Muscle layer of duodenum (tissue), 2 donors: ENCODE measurements at regions not wholly inside any gene's neighbourhood (a gene's known extent, or its start where the extent isn't known, plus 50 kb on each side); places are given as distances from the start of the nearest gene placed in this dataset.
"Not testable (repeated sequence)": the region's sequence is repeated elsewhere in the genome, so short reads cannot be mapped to it uniquely, and the experiment has no call there.

Source experiments
- H3K27ac ChIP-seq: one replicate; pipeline ENCODE4 v1.7.0; 2013; ENCODE audit warnings: mild to moderate bottlenecking, low read length
- H3K27me3 ChIP-seq: one replicate; pipeline ENCODE4 v1.7.0; 2013; ENCODE audit warnings: low read depth, mild to moderate bottlenecking, control low read depth, low read length
- H3K36me3 ChIP-seq, 2 donors: one replicate each; pipeline ENCODE4 v1.7.0; 2013; ENCODE audit warnings: low read length in 2 of 2, control low read depth in 1 of 2, mild to moderate bottlenecking in 1 of 2; ENCODE audit not compliant: insufficient read depth in 2 of 2, control insufficient read depth in 1 of 2
- H3K4me1 ChIP-seq, 2 donors: one replicate each; pipeline ENCODE4 v1.7.0; 2013; ENCODE audit warnings: low read length in 2 of 2, mild to moderate bottlenecking in 2 of 2, control low read depth in 1 of 2, moderate library complexity in 1 of 2; ENCODE audit not compliant: insufficient read depth in 2 of 2, control insufficient read depth in 1 of 2
- H3K4me3 ChIP-seq, 2 donors: one replicate each; pipeline ENCODE4 v1.7.0; 2013; ENCODE audit warnings: low read length in 2 of 2, low read depth in 1 of 2, mild to moderate bottlenecking in 1 of 2
- H3K9me3 ChIP-seq, 2 donors: one replicate each; pipeline ENCODE4 v1.7.0; 2013; ENCODE audit warnings: low read length in 2 of 2, control low read depth in 1 of 2, mild to moderate bottlenecking in 1 of 2; ENCODE audit not compliant: control insufficient read depth in 1 of 2
- donor health status: healthy.

DNA sequence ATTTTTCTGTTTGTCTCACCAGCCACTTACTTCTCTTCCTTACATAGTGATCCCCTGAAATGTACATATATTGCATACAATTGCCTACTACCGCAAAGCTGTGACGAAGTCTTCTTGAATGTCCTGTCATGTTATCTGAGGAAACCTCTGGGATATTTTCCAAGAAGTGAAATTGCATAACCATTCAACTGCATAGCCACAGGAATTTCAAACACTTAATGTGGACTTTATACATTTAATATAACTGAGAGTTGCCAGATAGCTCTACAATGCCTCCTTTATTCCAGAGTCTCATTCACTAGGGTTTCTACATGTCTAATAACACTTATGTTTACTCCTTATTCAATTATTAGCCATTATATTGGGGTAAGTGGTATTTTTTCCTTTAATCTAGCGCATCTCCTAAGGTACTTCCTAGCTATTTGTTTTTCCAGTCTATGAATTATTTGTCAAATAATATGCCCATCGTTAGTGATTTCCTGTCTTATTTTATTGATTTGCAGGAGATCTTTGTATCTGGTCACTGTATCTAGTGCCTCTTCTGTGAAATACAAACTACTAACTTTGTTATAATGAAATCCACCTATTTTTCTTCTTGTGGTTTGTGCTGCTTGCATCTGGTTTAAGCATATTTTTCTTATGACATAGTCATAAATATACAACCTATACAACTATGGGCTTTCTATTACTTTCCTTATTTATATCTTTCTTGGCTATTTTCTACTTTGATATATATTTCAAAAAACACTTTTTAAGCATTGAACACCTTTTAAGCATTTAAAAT, 69.2 kb upstream of the GRID2 start:
- no peak overlapping the region for H3K27ac ChIP-seq
- no peaks in the 10 kb centered on the region for H3K36me3 ChIP-seq
- H3K27me3 ChIP-seq = no peaks in the 10 kb centered on the region
- H3K4me3 ChIP-seq = no peak overlapping the region
- H3K4me1 ChIP-seq = no peaks in the 10 kb centered on the region
- peaks cover 3 to 4% of the 10 kb centered on the region in 2 donors for H3K9me3 ChIP-seq

DNA sequence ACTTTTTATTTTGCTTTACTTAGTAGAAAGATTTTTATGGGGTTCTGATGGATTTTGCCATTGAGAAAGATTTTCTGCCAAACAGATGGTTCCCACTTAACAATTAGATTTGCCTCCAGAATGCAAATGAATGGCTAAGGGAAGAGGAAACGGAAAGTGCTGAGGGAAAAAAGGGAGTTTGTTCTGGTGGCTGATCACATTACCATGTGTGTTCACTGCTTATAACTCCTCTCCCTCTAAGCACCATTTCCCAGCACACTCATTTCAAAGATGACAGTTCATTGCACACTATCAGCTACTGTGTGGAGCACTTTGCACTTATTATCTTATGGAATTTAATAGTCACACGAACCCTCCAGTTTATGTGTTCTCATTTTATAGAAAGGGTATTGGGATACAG, 68.0 kb upstream of the GRID2 start:
- Histone ChIP-seq H3K27ac (no peak overlapping the region), H3K36me3 (no peaks in the 10 kb centered on the region), H3K4me1 (no peaks in the 10 kb centered on the region), H3K9me3 (peaks cover 7 to 8% of the 10 kb centered on the region in 2 donors), H3K4me3 (no peak overlapping the region), H3K27me3 (no peaks in the 10 kb centered on the region)

DNA sequence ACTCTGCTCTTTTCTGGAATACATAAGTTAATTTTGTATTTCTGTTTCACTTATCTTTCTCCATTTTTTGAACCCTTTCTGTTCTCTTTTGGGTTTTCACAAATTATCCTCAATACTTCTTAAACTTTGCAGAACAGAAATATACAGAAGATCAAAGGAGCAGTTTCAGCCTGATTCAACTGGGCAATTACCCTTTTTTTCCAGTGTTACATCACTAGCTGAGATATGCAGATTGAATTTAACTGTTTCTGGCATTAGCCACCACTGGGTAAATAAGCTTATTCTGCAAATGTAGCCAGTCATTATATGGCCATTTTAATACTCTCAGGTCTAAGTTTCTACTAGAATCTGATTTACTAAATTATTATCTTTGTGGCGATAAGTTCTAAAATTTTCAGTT, 66.9 kb upstream of the GRID2 start:
- H3K27me3 ChIP-seq = no peaks in the 10 kb centered on the region
- H3K27ac ChIP-seq = no peak overlapping the region
- H3K9me3 ChIP-seq = peaks cover 7 to 8% of the 10 kb centered on the region in 2 donors
- no peaks in the 10 kb centered on the region for H3K36me3 ChIP-seq
- H3K4me1 ChIP-seq = no peaks in the 10 kb centered on the region
- no peak overlapping the region for H3K4me3 ChIP-seq

DNA sequence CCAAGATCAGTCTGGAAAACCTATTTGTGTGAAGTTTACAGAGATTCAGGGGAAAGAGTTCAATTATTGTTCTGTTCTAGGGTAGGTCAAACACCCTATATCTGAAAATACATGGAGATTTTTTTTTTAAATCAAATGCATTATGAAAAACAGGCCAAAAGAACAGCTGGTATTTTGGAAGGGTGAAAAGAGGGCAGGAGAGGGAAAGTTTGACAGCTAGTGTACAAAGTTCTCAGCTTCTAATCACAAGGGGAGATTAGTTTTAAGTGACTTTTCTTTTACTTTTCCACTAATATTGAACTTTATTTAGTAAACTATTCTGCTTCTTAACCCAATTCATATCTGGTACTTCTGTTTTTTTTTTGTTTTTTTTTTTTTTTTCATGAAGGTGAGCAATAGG, 66.2 kb upstream of the GRID2 start:
- Histone ChIP-seq H3K27ac (no peak overlapping the region), H3K36me3 (no peaks in the 10 kb centered on the region), H3K9me3 (peaks cover 7 to 8% of the 10 kb centered on the region in 2 donors), H3K4me1 (no peaks in the 10 kb centered on the region), H3K27me3 (no peaks in the 10 kb centered on the region), H3K4me3 (no peak overlapping the region)

DNA sequence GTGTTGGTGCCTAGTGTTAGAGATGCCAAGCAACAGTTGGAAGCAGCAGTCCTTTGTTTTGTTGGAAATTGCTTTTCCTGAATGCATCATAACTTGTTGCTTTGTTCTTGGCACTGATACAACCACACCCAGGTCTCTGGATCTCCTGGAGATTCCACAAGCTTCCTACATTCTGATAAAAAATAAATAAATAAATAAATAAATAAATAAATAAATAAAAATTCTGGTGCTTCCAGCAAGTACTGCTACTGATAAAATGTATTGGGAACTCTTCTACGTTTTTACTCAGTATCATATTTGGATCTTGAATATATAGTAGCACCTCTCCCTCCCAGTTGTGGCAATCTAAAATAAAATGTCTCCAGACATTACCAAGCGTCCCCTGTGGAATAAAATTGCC, 62.7 kb upstream of the GRID2 start:
- H3K27me3 ChIP-seq = no peaks in the 10 kb centered on the region
- peaks cover 7 to 8% of the 10 kb centered on the region in 2 donors for H3K9me3 ChIP-seq
- no peak overlapping the region for H3K4me3 ChIP-seq
- H3K27ac ChIP-seq = no peak overlapping the region
- H3K36me3 ChIP-seq = no peaks in the 10 kb centered on the region
- no peaks in the 10 kb centered on the region for H3K4me1 ChIP-seq

DNA sequence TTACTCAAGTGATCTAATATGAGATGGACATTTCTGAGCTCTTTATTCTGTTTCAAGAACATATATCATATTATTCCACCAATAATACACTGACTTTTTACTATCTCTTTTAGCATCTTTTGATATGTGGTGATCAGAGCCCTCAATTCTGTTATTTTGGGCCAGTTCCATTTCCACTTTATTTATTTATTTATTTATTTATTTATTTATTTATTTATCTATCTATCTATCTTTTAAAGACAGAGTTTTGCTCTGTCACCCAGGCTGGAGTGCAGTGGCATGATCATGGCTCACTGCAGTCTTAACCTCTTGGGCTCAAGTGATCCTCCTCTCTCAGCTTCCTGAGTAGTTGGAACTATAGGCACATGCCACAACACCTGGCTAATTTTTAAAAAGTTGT, 57.4 kb upstream of the GRID2 start:
- Histone ChIP-seq H3K4me3 (no peak overlapping the region), H3K9me3 (no peaks in the 10 kb centered on the region), H3K36me3 (no peaks in the 10 kb centered on the region), H3K4me1 (no peaks in the 10 kb centered on the region), H3K27ac (no peak overlapping the region), H3K27me3 (no peaks in the 10 kb centered on the region)

GRCh38 chr4:92249541-92249940, 54.2 kb upstream of the GRID2 start:
- no peak overlapping the region for H3K4me3 ChIP-seq
- no peaks in the 10 kb centered on the region for H3K4me1 ChIP-seq
- H3K9me3 ChIP-seq = peaks cover 0 to 8% of the 10 kb centered on the region in 2 donors
- no peaks in the 10 kb centered on the region for H3K27me3 ChIP-seq
- H3K36me3 ChIP-seq = no peaks in the 10 kb centered on the region
- H3K27ac ChIP-seq = no peak overlapping the region

DNA sequence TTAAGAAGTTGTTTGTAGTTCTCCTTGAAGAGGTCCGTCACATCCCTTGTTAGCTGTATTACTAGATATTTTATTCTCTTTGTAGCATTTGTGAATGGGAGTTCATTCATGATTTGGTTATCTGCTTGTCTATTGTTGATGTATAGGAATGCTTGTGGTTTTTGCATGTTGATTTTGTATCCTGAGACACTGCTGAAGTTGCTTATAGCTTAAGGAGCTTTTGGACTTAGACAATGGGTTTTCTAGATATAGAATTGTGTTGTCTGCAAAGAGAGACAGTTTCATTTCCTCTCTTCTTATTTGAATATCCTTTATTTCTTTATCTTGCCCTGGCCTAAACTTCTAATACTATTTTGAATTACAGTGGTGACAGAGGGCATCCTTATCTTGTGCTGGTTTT, 52.1 kb upstream of the GRID2 start:
- Histone ChIP-seq H3K9me3 (peaks cover 0 to 19% of the 10 kb centered on the region in 2 donors), H3K36me3 (no peaks in the 10 kb centered on the region)

GRCh38 chr4:92252358-92252757, 51.4 kb upstream of the GRID2 start:
- not testable (repeated sequence) for H3K36me3 ChIP-seq, H3K27me3 ChIP-seq, H3K27ac ChIP-seq, H3K4me3 ChIP-seq, H3K4me1 ChIP-seq
- peaks cover 0 to 19% of the 10 kb centered on the region in 2 donors for H3K9me3 ChIP-seq

More for the DNA sequence above, 52.1 kb upstream of the GRID2 start:
- Histone ChIP-seq H3K27me3 (no peaks in the 10 kb centered on the region), H3K27ac (no peak overlapping the region), H3K4me1 (no peaks in the 10 kb centered on the region), H3K4me3 (no peak overlapping the region)

GRCh38 chr4:92252846-92253245, 50.9 kb upstream of the GRID2 start:
- Histone ChIP-seq H3K9me3 (peaks cover 0 to 19% of the 10 kb centered on the region in 2 donors), H3K27me3 (no peaks in the 10 kb centered on the region), H3K27ac (no peak overlapping the region), H3K36me3 (no peaks in the 10 kb centered on the region), H3K4me3 (no peak overlapping the region), H3K4me1 (no peaks in the 10 kb centered on the region)

DNA sequence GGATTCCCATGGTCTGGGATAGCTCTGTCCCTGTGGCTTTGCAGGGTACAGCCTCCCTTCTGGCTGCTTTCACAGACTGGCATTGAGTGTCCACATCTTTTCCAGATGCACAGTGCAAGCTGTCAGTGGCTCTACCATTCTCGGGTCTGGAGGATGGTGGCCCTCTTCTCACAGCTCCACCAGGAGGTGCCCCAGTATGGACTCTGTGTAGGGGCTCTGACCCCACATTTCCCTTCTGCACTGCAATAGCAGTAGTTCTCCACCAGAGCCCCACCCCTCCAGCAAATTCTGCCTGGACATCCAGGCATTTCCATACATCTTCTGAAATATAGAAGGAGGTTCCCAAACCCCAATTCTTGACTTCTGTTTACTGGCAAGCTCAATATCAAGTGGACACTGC, 50.2 kb upstream of the GRID2 start:
- peaks cover 0 to 19% of the 10 kb centered on the region in 2 donors for H3K9me3 ChIP-seq
- H3K4me1 ChIP-seq = no peaks in the 10 kb centered on the region
- H3K27me3 ChIP-seq = no peaks in the 10 kb centered on the region
- no peaks in the 10 kb centered on the region for H3K36me3 ChIP-seq
- no peak overlapping the region for H3K27ac ChIP-seq
- H3K4me3 ChIP-seq = no peak overlapping the region
